H9 (cell line): ENCODE measurements at regions not wholly inside any gene's neighbourhood (a gene's known extent, or its start where the extent isn't known, plus 50 kb on each side); places are given as distances from the start of the nearest gene placed in this dataset.

ENCODE experiments used
- DNase-seq: peaks from one replicate; pipeline ENCODE4 v3.0.0-alpha.2; 2017
- H2AFZ ChIP-seq: one replicate; pipeline ENCODE4 v1.6.1; 2013; ENCODE audit warnings: mild to moderate bottlenecking, low read length, control low read depth, moderate library complexity
- H2AK5ac ChIP-seq: 2 replicates; pipeline ENCODE4 v1.6.1; 2013; ENCODE audit warnings: low read length, control low read depth, mixed read lengths; ENCODE audit not compliant: insufficient read length
- H2BK120ac ChIP-seq: one replicate; pipeline ENCODE4 v1.6.1; 2013; ENCODE audit warnings: low read depth, mild to moderate bottlenecking, low read length, control low read depth, inconsistent platforms; ENCODE audit not compliant: poor library complexity, severe bottlenecking
- H2BK12ac ChIP-seq: 2 replicates; pipeline ENCODE4 v1.6.1; 2013; ENCODE audit warnings: low read length, control low read depth, mixed read lengths, low read depth; ENCODE audit not compliant: insufficient read length
- H2BK15ac ChIP-seq: 2 replicates; pipeline ENCODE4 v1.6.1; 2013; ENCODE audit warnings: low read depth, low read length, control low read depth
- H2BK20ac ChIP-seq: one replicate; pipeline ENCODE4 v1.6.1; 2013; ENCODE audit warnings: low read depth, mild to moderate bottlenecking, low read length, control low read depth, inconsistent platforms; ENCODE audit not compliant: poor library complexity, severe bottlenecking
- H2BK5ac ChIP-seq: 2 replicates; pipeline ENCODE4 v1.6.1; 2013; ENCODE audit warnings: low read length, control low read depth, mixed read lengths; ENCODE audit not compliant: insufficient read length
- H3K14ac ChIP-seq: 2 replicates; pipeline ENCODE4 v1.6.1; 2013; ENCODE audit warnings: low read length, control low read depth; ENCODE audit not compliant: insufficient read depth
- H3K18ac ChIP-seq: 2 replicates; pipeline ENCODE4 v1.6.1; 2013; ENCODE audit warnings: low read depth, mild to moderate bottlenecking, mixed read lengths, low read length, control low read depth; ENCODE audit not compliant: insufficient read length
- H3K23ac ChIP-seq: 2 replicates; pipeline ENCODE4 v1.6.1; 2013; ENCODE audit warnings: low read length, control low read depth, mixed read lengths, low read depth; ENCODE audit not compliant: insufficient read length
- H3K23me2 ChIP-seq: 2 replicates; pipeline ENCODE4 v1.6.1; 2013; ENCODE audit warnings: low read depth, mild to moderate bottlenecking, mixed read lengths, low read length, control low read depth; ENCODE audit not compliant: insufficient read length, poor library complexity, severe bottlenecking
- H3K27ac ChIP-seq: 2 replicates; pipeline ENCODE4 v1.5.1; 2013; ENCODE audit warnings: low read length, control low read depth, mixed read lengths, low read depth; ENCODE audit not compliant: insufficient read length
- H3K27me3 ChIP-seq: 2 replicates; pipeline ENCODE4 v1.6.1; 2013; ENCODE audit warnings: low read length, control low read depth, inconsistent platforms; ENCODE audit not compliant: insufficient read depth
- H3K4ac ChIP-seq: 2 replicates; pipeline ENCODE4 v1.6.1; 2013; ENCODE audit warnings: low read depth, mild to moderate bottlenecking, control low read depth, inconsistent platforms, low read length, moderate library complexity
- H3K4me1 ChIP-seq: 2 replicates; pipeline ENCODE4 v1.6.1; 2013; ENCODE audit warnings: low read length, control low read depth, inconsistent platforms; ENCODE audit not compliant: insufficient read depth
- H3K4me2 ChIP-seq: 2 replicates; pipeline ENCODE4 v1.6.1; 2013; ENCODE audit warnings: low read length, control low read depth, mixed read lengths; ENCODE audit not compliant: insufficient read length, insufficient read depth
- H3K56ac ChIP-seq: 2 replicates; pipeline ENCODE4 v1.6.1; 2013; ENCODE audit warnings: low read depth, mild to moderate bottlenecking, mixed read lengths, low read length, control low read depth; ENCODE audit not compliant: insufficient read length
- H3K79me1 ChIP-seq: 2 replicates; pipeline ENCODE4 v1.6.1; 2013; ENCODE audit warnings: low read depth, mild to moderate bottlenecking, moderate library complexity, low read length, control low read depth, inconsistent platforms; ENCODE audit not compliant: insufficient read depth, poor library complexity, severe bottlenecking
- H3K79me2 ChIP-seq: 2 replicates; pipeline ENCODE4 v1.6.1; 2013; ENCODE audit warnings: low read length, control low read depth, inconsistent platforms; ENCODE audit not compliant: insufficient read depth
- H3K9ac ChIP-seq: 2 replicates; pipeline ENCODE4 v1.6.1; 2013; ENCODE audit warnings: low read length, control low read depth, mixed read lengths; ENCODE audit not compliant: insufficient read length; ENCODE audit errors: extremely low read depth
- H3K9me3 ChIP-seq: one replicate; pipeline ENCODE4 v1.6.1; 2013; ENCODE audit warnings: low read depth, low read length, inconsistent platforms; ENCODE audit not compliant: control insufficient read depth
- H3T11ph ChIP-seq: one replicate; pipeline ENCODE4 v1.6.1; 2013; ENCODE audit warnings: mild to moderate bottlenecking, low read length, control low read depth, inconsistent platforms
- H4K20me1 ChIP-seq: one replicate; pipeline ENCODE4 v1.6.1; 2013; ENCODE audit not compliant: control insufficient read depth, insufficient read length, insufficient read depth
- H4K5ac ChIP-seq: 2 replicates; pipeline ENCODE4 v1.6.1; 2013; ENCODE audit warnings: low read depth, mild to moderate bottlenecking, mixed read lengths, low read length, control low read depth; ENCODE audit not compliant: insufficient read length
- H4K8ac ChIP-seq: replicated peaks from 2 replicates; pipeline ENCODE4 v1.6.1; 2013; ENCODE audit warnings: low read length, control low read depth, mixed read lengths, low read depth; ENCODE audit not compliant: insufficient read length
- H4K91ac ChIP-seq: 2 replicates; pipeline ENCODE4 v1.6.1; 2013; ENCODE audit warnings: low read depth, mild to moderate bottlenecking, moderate library complexity, mixed read lengths, low read length, control low read depth; ENCODE audit not compliant: insufficient read length
- H3K27ac Mint-ChIP-seq, 3 experiments: 2 replicates in 2 of 3; 3 replicates in 1 of 3; pipeline ENCODE4 v1.8.0; 2020 to 2021; ENCODE audit warnings: mixed read lengths in 3 of 3, mild to moderate bottlenecking in 1 of 3, moderate library complexity in 1 of 3
- H3K27me3 Mint-ChIP-seq: 2 replicates; pipeline ENCODE4 v1.8.0; 2021; ENCODE audit warnings: low read depth, mild to moderate bottlenecking, moderate library complexity, mixed read lengths
- H3K36me3 Mint-ChIP-seq, 3 experiments: 2 replicates in 2 of 3; 3 replicates in 1 of 3; pipeline ENCODE4 v1.8.0; 2020 to 2021; ENCODE audit warnings: low read depth in 3 of 3, mixed read lengths in 3 of 3; ENCODE audit not compliant: insufficient read depth in 1 of 3
- H3K4me1 Mint-ChIP-seq, 2 experiments: 2 replicates each; pipeline ENCODE4 v1.8.0; 2020; ENCODE audit warnings: mixed read lengths in 2 of 2
- H3K4me3 Mint-ChIP-seq, 2 experiments: 2 replicates in 1 of 2; 3 replicates in 1 of 2; pipeline ENCODE4 v1.8.0; 2020 to 2021; ENCODE audit warnings: mild to moderate bottlenecking in 2 of 2, mixed read lengths in 2 of 2, moderate library complexity in 1 of 2
- H3K9me3 Mint-ChIP-seq, 2 experiments: 2 replicates in 1 of 2; 3 replicates in 1 of 2; pipeline ENCODE4 v1.8.0; 2020; ENCODE audit warnings: mild to moderate bottlenecking in 2 of 2, mixed read lengths in 2 of 2, moderate library complexity in 1 of 2
- WGBS: extraction: QIAGEN DNeasy Blood & Tissue Kit; methylation state at CpG from one replicate; pipeline ENCODE4 v1.1.7; 2013; ENCODE audit warnings: missing lambda C conversion rate, low lambda C conversion rate, mixed read lengths; ENCODE audit not compliant: insufficient read length; ENCODE audit errors: extremely low coverage; 5-methylcytosine and 5-hydroxymethylcytosine counted together
- TF ChIP-seq, protein P1 (sequence below): fragments of 200-600 bp; sonication (generic); conservative IDR thresholded peaks from 3 replicates; pipeline ENCODE4 v1.8.0; 2021; ENCODE audit warnings: antibody characterized with exemption, mild to moderate bottlenecking

DNA sequence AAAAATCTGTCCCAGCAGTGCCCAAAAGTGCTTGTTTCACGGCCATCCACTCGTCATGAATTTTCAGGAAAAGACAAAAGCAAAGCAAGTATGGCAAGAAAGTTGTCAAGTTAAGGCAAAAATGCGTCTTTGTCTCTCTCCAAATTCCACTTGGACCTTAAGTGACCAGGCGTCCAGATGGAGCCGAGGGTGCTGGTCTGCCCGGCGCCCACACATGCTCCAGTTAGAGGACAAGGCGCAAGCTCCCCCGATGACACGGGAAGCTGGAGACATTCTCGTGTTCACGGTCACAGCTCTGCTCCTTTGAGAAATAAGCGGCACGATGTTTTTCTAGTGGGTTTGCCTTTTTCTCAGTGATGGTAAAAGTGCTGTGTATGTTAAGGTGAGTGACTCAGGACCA is 219.0 kb downstream of the BRD1 start:
- Histone ChIP-seq H2AFZ (no peak overlapping the region), H3K27ac (no peak overlapping the region), H3K4ac (no peak overlapping the region), H4K5ac (no peak overlapping the region), H2BK5ac (no peak overlapping the region), H3K4me1 (no peaks in the 10 kb centered on the region), H3K27me3 (no peaks in the 10 kb centered on the region), H3K56ac (no peak overlapping the region), H3K14ac (no peak overlapping the region), H3K9ac (no peak overlapping the region), H4K91ac (no peak overlapping the region), H2BK20ac (no peak overlapping the region), H4K20me1 (no peaks in the 10 kb centered on the region), H3K79me1 (no peaks in the 10 kb centered on the region), H3K23ac (no peak overlapping the region), H3K18ac (no peak overlapping the region), H3T11ph (no peak overlapping the region), H3K79me2 (no peaks in the 10 kb centered on the region), H3K23me2 (no peaks in the 10 kb centered on the region), H2BK120ac (no peak overlapping the region), H4K8ac (no peak overlapping the region), H3K9me3 (no peaks in the 10 kb centered on the region), H3K4me2 (no peak overlapping the region), H2AK5ac (no peak overlapping the region), H2BK15ac (no peak overlapping the region), H2BK12ac (no peak overlapping the region)
- TF ChIP-seq, protein P1, sequence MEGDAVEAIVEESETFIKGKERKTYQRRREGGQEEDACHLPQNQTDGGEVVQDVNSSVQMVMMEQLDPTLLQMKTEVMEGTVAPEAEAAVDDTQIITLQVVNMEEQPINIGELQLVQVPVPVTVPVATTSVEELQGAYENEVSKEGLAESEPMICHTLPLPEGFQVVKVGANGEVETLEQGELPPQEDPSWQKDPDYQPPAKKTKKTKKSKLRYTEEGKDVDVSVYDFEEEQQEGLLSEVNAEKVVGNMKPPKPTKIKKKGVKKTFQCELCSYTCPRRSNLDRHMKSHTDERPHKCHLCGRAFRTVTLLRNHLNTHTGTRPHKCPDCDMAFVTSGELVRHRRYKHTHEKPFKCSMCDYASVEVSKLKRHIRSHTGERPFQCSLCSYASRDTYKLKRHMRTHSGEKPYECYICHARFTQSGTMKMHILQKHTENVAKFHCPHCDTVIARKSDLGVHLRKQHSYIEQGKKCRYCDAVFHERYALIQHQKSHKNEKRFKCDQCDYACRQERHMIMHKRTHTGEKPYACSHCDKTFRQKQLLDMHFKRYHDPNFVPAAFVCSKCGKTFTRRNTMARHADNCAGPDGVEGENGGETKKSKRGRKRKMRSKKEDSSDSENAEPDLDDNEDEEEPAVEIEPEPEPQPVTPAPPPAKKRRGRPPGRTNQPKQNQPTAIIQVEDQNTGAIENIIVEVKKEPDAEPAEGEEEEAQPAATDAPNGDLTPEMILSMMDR, result no peak
- Mint-ChIP-seq H3K27me3 (peaks cover 14% of the 10 kb centered on the region), H3K4me1 (no peaks in the 10 kb centered on the region), H3K36me3 (peaks cover 0 to 15% (median 10%) of the 10 kb centered on the region in 3 experiments; a peak in 6 of 7 replicates), H3K27ac (no peak overlapping the region), H3K9me3 (peaks cover 32 to 35% of the 10 kb centered on the region in 2 experiments), H3K4me3 (no peak overlapping the region)
- no peak for DNase-seq
- no CpG with 5 or more reads among the region's 14 CpGs for WGBS
